ENCODE measurements at regions not wholly inside any gene's neighbourhood (a gene's known extent, or its start where the extent isn't known, plus 50 kb on each side); places are given as distances from the start of the nearest gene placed in this dataset.

GRCh38 chr3:194745422-194746184 lies 59.9 kb downstream of the FAM43A start:
- no peak overlapping the region for H2AK9ac ChIP-seq (replicated peaks; ENCODE audit: low read depth, low read length, poor library complexity)
- H2BK20ac ChIP-seq (ENCODE audit: low read depth, low read length), result no peak overlapping the region
- no TSS peak for BruUV-seq (replicated peaks)
- no peak overlapping the region for H3K9ac ChIP-seq (ENCODE audit: low read depth, low read length)
- peaks cover 57% of the 10 kb centered on the region for H3K27me3 ChIP-seq (ENCODE audit: control insufficient read depth, insufficient read depth, low read length)
- no peak overlapping the region for H3K14ac ChIP-seq (replicated peaks; ENCODE audit: low read depth, low read length)
- no peaks in the 10 kb centered on the region for H3K36me3 ChIP-seq (ENCODE audit: control insufficient read depth, insufficient read depth, low read length)
- H3K4me1 ChIP-seq (ENCODE audit: control insufficient read depth, insufficient read depth, low read length), result peaks cover 2% of the 10 kb centered on the region; the same call in 1 of the 2 replicates
- H3K9me1 ChIP-seq (ENCODE audit: insufficient read depth, low read length), result peaks cover 7% of the 10 kb centered on the region; the same call in 1 of the 2 replicates
- intact Hi-C loops (cut with micrococcal nuclease), result no loop called here
- H2AK5ac ChIP-seq (ENCODE audit: low read depth, low read length), result no peak overlapping the region
- 90% methylated on average over 2 of the region's 9 CpGs; no CpG with 5 or more reads in 1 of the 2 experiments for WGBS, 2 experiments (ENCODE audit: extremely low coverage in 2 of 2, insufficient read length in 1 of 2)
- H2BK15ac ChIP-seq (ENCODE audit: low read depth, low read length), result no peak overlapping the region
- no peaks in the 10 kb centered on the region for H4K20me1 ChIP-seq (ENCODE audit: insufficient read depth, low read length)
- H2BK120ac ChIP-seq (ENCODE audit: low read depth, low read length), result no peak overlapping the region
- H3K4me2 ChIP-seq (ENCODE audit: low read depth, low read length), result no peak overlapping the region
- no peak overlapping the region for H4K91ac ChIP-seq (ENCODE audit: insufficient read depth, low read depth, low read length)
- H2AFZ ChIP-seq (replicated peaks; ENCODE audit: low read length, poor library complexity), result no peak overlapping the region
- H3K4me3 ChIP-seq (ENCODE audit: insufficient read depth, low read depth, low read length), result no peak overlapping the region
- dilution Hi-C loops (cut with HindIII; ENCODE audit: low sequenced_read_pairs, unreplicated experiment), result no loop called here
- no peak overlapping the region for H3K27ac ChIP-seq (ENCODE audit: insufficient read depth, low read length)
- ChIA-PET POLR2A (ENCODE audit: unreplicated experiment) (no interaction called here), CTCF (no interaction called here)
- H2BK5ac ChIP-seq (ENCODE audit: low read depth, low read length, poor library complexity, severe bottlenecking), result no peak overlapping the region
- no peak overlapping the region for H3K4ac ChIP-seq (ENCODE audit: low read depth, low read length)
- in situ Hi-C loops (cut with MboI; ENCODE audit: low sequenced_read_pairs), result no loop called here
- H3K9me3 ChIP-seq (ENCODE audit: control insufficient read depth, insufficient read depth, low read length), result no peaks in the 10 kb centered on the region
- H3K23ac ChIP-seq (ENCODE audit: low read depth, low read length), result no peak overlapping the region
- H3K56ac ChIP-seq (ENCODE audit: extremely low read depth, insufficient read depth, low read length), result no peak overlapping the region
- DNase-seq, result no peak
- H4K8ac ChIP-seq (ENCODE audit: low read depth in 2 of 2, low read length in 2 of 2), result no peak overlapping the region
- ATAC-seq (ENCODE audit: low read depth), result no peak
- H4K5ac ChIP-seq (ENCODE audit: low read depth, low read length), result no peak overlapping the region
- no peaks in the 10 kb centered on the region for H3K79me1 ChIP-seq (ENCODE audit: low read depth in 1 of 2, low read length in 2 of 2)
- H3K18ac ChIP-seq (ENCODE audit: low read depth, low read length), result no peak overlapping the region
- TF ChIP-seq SMC3 (IDR thresholded peaks at IDR 0.05; ENCODE audit: low read depth, low read length) (no peak), MAFK (IDR thresholded peaks at IDR 0.05; ENCODE audit: low read depth, low read length) (no peak)

Data from IMR-90 (cell line).